ENCODE measurements at regions not wholly inside any gene's neighbourhood (a gene's known extent, or its start where the extent isn't known, plus 50 kb on each side); places are given as distances from the start of the nearest gene placed in this dataset.

- no peak for TF ChIP-seq CTCF (IDR thresholded peaks at IDR 0.05; ENCODE audit: insufficient read depth, low read length, poor library complexity, severe bottlenecking)
- H3K4me3 ChIP-seq (replicated peaks; ENCODE audit: low read depth, low read length) = no peak overlapping the region
- no peaks in the 10 kb centered on the region for H3K36me3 ChIP-seq (ENCODE audit: control insufficient read depth, insufficient read depth, low read length)
- no peak for DNase-seq (ENCODE audit: extremely low read depth, insufficient read length)
- H3K27me3 ChIP-seq (replicated peaks; ENCODE audit: control insufficient read depth, insufficient read depth, low read length) = no peaks in the 10 kb centered on the region
Measured at GRCh38 chr10:130656187-130656575, 520.0 kb downstream of the GLRX3 start.

- DNase-seq (ENCODE audit: extremely low read depth, insufficient read length) = no peak
- Histone ChIP-seq H3K4me3 (replicated peaks; ENCODE audit: low read depth, low read length) (no peak overlapping the region), H3K27me3 (replicated peaks; ENCODE audit: control insufficient read depth, insufficient read depth, low read length) (no peaks in the 10 kb centered on the region), H3K36me3 (ENCODE audit: control insufficient read depth, insufficient read depth, low read length) (no peaks in the 10 kb centered on the region)
- TF ChIP-seq CTCF (IDR thresholded peaks at IDR 0.05; ENCODE audit: insufficient read depth, low read length, poor library complexity, severe bottlenecking) = no peak
Measured at GRCh38 chr10:130656582-130657133, 520.5 kb downstream of the GLRX3 start.

- H3K36me3 ChIP-seq (ENCODE audit: control insufficient read depth, insufficient read depth, low read length) = no peaks in the 10 kb centered on the region
- TF ChIP-seq CTCF (IDR thresholded peaks at IDR 0.05; ENCODE audit: insufficient read depth, low read length, poor library complexity, severe bottlenecking) = no peak
Measured at GRCh38 chr10:130658687-130659290, 522.6 kb downstream of the GLRX3 start.

GRCh38 chr10:130659528-130659927 is 523.3 kb downstream of the GLRX3 start:
- DNase-seq (ENCODE audit: extremely low read depth, insufficient read length) = no peak
- Histone ChIP-seq H3K4me3 (replicated peaks; ENCODE audit: low read depth, low read length) (no peak overlapping the region), H3K27me3 (replicated peaks; ENCODE audit: control insufficient read depth, insufficient read depth, low read length) (no peaks in the 10 kb centered on the region), H3K36me3 (ENCODE audit: control insufficient read depth, insufficient read depth, low read length) (no peaks in the 10 kb centered on the region)
- TF ChIP-seq CTCF (IDR thresholded peaks at IDR 0.05; ENCODE audit: insufficient read depth, low read length, poor library complexity, severe bottlenecking) = no peak

More at GRCh38 chr10:130658687-130659290, 522.6 kb downstream of the GLRX3 start:
- H3K4me3 ChIP-seq (replicated peaks; ENCODE audit: low read depth, low read length) = no peak overlapping the region
- H3K27me3 ChIP-seq (replicated peaks; ENCODE audit: control insufficient read depth, insufficient read depth, low read length) = no peaks in the 10 kb centered on the region
- no peak for DNase-seq (ENCODE audit: extremely low read depth, insufficient read length)

- no peaks in the 10 kb centered on the region for H3K36me3 ChIP-seq (ENCODE audit: control insufficient read depth, insufficient read depth, low read length)
- no peaks in the 10 kb centered on the region for H3K27me3 ChIP-seq (replicated peaks; ENCODE audit: control insufficient read depth, insufficient read depth, low read length)
- no peak for DNase-seq (ENCODE audit: extremely low read depth, insufficient read length)
- TF ChIP-seq CTCF (IDR thresholded peaks at IDR 0.05; ENCODE audit: insufficient read depth, low read length, poor library complexity, severe bottlenecking) = no peak
- H3K4me3 ChIP-seq (replicated peaks; ENCODE audit: low read depth, low read length) = no peak overlapping the region
Measured at GRCh38 chr10:130660266-130660665, 524.1 kb downstream of the GLRX3 start.
